DMS153 treated with DMSO at 0.1 percent for 48 hours (cell line): ENCODE measurements at regions not wholly inside any gene's neighbourhood (a gene's known extent, or its start where the extent isn't known, plus 50 kb on each side); places are given as distances from the start of the nearest gene placed in this dataset.
"Not testable (repeated sequence)": the region's sequence is repeated elsewhere in the genome, so short reads cannot be mapped to it uniquely, and the experiment has no call there.

Experiments used
- DNase-seq: peaks from one replicate; lab custom pipeline; 2025; ENCODE audit not compliant: unreplicated experiment; lab: John Stamatoyannopoulos, UW

DNA sequence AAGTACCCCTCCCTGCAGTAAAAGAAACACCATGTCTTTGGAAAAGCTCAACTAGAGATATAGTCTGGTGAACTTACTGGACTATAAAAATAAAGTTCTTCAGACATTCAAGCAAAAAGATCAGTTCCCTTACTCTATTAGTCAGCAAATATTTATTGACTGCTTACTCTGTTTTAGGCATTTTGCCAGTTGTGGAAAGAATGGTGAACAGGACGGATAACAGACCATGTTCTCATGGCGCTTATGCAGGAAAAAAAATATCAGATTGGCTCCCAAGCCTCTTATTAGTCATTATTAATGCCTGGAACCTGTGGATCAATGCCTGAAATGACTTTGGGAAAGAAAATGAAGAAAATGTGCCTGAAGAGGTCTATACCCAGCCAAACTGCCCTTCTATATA lies 282.2 kb upstream of the EPHA7 start:
- no peak for DNase-seq

DNA sequence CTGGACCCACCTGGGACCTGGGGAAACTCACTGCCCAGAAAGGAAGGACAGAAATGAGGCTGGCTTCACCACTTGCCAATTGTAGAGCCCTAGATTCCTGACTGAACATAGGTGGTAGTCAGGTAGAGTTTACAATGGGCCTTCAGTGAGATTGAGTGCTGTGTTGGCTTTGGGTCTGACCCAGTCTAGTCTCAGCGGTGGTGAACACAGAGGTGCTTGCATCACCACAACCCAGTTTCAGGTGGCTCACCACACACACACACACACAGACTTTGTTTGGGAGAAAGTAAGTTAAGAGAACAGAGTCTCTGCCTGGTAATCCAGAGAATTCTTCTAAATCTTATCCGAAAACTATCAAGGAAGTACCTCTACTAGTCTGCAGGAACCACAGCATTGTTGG lies 266.1 kb upstream of the EPHA7 start:
- no peak for DNase-seq

DNA sequence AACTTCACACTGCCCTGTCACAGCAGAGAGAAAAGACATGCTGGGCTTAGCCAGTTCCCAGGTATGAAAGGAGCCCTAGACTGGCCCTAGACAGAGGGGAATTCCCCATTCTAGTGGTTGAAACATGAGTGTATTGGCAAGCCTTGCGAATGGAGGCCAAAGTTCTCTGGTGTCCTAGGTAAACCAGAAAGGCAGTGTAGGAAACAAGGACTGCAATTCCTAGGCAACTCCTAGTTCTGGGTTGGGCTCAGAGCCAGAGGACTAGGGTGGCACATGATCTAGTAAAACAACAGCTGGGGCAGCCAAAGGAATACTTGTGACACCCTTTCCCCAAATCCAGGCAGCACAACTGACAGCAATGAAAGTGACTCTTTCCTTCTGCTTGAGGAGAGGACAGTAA lies 265.0 kb upstream of the EPHA7 start:
- no peak for DNase-seq

DNA sequence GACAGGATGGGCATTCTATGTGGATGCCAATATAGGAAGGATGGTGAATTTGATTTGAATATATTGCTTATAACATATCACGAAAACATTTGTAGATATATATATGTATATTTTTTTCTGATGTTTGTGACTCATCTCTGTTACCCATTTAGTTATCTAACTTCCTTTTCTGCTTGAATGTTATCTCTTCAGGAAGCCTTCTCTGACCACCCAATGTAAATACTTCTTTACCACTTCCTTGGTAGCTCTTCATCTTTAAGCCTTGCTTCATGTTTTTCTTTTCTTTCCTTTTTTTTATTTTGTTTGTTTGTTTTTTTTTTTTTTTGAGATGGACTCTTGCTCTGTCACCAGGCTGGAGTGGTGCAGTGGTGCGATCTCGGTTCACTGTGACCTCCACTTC lies 260.5 kb upstream of the EPHA7 start:
- no peak for DNase-seq

DNA sequence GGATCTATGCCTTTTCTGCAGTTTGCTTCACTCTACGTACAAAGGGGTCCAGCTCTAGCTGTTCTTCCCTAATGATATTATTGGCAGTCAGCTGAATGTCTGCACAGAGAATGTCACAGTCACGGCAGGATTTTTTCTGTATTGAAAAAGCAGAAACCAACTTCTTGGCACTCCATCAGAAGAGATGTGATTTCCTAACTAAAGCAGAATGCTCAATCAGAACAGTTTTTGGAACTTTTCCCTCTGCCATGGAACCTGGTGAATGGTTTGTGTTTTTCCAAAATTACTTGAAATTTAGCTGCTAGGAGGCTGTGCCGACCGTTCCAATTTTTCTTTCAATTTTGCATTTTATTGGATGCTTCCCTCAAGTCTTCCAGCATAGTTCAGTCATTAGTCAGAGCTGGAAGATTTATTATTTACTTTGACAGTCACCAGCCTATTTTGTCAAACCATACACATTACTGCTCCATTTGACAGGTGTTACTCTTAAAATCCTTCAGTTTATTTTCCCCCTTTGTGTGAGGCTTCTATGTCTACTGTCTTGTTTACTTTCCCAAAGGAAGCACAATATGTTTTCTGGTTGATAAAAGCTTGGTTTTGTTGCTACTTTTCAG lies 259.6 kb upstream of the EPHA7 start:
- DNase-seq: no peak

DNA sequence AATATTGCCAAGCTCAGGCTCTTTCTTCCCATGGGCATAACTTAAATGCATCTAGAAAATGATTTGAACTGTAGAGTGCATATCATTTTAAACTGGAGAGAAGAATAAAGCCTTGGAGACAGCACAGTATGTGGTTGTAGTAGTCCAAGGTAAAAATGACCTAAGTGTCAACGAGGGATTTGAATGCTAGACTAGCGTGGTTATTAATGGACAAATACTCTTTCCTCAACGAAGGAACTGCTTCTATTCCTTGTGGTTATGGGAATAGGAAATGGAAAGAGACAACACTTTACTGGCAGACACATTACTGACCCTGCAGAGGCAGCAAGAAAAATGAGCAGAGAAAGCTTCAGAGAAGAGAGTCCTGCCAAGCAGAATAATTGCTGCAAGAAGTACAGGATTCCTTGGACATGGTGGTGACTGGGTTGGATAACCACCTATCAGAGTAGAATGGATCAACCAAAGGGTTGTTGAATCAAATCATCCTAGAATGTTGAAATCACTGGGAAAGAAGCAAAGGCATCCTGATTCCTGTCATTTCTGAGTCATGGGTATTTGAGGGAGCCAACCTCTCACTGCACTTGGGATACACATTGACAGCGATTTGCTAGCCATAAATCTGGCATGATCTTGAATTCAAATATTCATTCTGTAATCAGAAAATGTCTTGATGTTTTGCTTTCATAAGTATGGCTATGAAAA lies 258.1 kb upstream of the EPHA7 start:
- DNase-seq: no peak

DNA sequence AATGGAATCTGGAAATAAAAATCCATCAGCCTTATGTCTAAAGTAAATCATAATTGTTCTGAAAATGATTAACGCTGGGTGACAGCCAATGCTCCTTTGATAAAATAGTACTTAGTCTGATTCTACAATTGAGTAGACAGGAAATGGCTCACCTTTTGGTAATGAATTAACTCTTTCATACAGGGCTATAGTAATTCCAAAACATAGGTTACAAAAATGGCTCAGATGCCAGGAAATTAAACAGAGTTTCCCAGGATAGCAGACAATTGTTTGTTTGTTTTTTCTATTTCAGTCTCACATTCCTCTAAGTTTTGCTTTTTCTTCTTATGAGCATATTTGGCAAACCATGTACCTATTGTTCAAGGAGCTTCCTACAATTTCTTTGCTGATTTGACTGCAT lies 257.2 kb upstream of the EPHA7 start:
- peak; percentile 17 for DNase-seq

DNA sequence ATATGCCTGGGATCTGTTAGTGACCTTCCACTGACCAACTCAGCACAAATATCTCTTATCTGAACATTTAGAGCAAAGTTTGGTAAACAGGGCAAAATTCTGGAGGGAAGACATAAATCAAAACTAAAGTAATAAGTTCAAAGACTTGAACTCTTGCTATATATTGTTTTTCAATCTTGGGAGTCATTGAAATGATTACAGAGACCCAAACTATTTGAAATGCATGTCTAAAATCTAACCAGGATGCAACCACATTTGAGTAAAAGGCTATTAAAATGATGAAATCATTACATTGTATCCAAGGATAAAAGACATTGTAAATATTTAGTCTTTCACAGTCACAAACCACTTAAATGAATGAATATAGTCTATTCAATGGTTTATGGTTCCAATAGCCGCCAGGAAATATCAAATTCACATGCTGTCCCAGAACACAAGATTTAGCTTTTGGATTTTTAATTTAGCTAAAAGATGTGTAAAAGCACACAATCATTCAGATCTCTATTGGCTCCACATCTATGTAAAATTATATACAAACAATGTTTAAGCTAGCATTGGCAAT lies 256.6 kb upstream of the EPHA7 start:
- peak; percentile 60 for DNase-seq

DNA sequence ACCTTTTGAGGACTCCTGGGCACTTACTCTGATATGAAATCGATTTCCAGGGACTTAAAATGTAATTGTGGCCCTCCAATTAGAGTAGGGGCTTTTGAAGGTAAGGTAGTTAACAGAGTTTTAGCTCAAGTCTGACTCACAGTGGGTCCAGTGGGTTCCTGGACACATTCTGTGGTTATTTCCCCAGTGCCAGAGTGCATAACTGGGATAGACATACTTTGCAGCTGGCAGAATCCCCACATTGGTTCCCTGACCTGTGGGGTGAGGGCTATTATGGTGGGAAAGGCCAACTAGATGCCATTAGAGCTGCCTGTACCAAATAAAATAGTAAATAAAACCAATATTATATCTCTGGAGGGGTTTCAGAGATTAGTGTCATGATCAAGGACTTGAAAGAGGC lies 243.8 kb upstream of the EPHA7 start:
- no peak for DNase-seq

DNA sequence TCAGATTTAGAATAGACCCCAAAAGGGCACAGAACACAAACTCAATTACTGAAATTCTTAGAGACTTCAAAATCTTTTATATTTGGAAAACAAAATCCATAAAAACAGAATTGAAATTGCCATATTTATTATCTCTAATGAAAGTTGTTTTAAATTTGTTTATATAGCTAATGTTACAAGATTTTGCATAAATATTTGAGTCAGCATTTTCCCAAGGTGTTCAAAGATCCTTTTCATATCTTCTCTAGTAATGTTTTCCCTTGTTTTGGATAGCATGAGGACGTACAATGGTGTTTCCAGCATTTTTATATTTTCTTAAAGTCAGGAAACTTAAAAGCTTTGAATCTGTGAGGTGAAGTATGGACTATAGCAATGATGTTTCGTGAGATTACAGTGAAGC lies 235.2 kb upstream of the EPHA7 start:
- DNase-seq: no peak

DNA sequence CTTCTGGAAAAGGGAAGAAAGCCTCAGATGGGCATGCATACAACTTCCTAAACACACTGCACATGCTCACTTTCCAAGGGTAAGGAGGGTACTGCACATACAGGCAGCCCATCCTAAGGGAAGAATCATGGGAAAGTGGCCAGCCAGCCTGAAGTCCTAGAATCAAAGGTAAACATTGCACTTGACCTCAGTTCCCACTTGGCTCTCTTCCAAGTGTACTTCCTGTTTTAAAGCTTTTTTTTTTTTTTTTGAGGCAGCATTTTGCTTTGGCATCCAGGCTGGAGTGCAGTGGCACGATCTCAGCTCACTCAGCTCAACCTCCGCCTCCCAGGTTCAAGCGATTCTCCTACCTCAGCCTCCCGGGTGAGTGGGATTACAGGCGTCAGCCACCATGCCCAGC lies 225.3 kb upstream of the EPHA7 start:
- peak; percentile 39 for DNase-seq

DNA sequence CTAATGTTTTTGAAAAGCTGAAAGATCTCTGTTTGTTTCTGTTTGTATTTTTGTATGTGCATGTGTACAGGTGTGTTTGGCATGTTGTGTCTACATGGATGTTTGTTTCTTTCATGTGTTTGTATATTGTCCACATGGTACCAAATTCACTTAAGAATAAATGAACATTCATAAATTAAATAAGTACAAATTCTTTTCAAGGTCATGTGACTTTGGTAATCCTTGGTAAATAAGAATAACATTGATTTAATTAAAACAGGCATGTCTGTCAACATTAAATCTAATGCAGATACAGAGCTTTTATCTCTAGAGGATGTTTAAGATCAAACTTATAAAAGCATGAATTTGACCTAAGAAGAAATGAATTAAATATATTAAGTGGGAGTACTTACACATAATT lies 219.8 kb upstream of the EPHA7 start:
- no peak for DNase-seq

DNA sequence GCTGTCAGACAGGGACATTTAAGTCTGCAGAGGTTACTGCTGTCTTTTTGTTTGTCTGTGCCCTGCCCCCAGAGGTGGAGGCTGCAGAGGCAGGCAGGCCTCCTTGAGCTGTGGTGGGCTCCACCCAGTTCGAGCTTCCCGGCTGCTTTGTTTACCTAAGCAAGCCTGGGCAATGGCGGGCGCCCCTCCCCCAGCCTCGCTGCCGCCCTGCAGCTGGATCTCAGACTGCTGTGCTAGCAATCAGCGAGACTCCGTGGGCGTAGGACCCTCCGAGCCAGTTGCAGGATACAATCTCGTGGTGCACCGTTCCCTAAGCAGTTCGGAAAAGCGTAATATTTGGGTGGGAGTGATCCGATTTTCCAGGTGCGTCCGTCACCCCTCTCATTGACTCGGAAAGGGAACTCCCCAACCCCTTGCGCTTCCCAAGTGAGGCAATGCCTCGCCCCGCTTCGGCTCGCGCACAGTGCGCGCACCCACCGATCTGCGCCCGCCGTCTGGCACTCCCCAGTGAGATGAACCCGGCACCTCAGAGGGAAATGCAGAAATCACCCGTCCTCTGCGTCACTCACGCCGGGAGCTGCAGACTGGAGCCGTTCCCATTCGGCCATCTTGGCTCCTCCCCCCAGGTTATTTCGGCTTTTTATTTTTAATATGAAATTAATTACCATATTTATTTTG lies 217.8 kb upstream of the EPHA7 start:
- DNase-seq: not testable (repeated sequence)

DNA sequence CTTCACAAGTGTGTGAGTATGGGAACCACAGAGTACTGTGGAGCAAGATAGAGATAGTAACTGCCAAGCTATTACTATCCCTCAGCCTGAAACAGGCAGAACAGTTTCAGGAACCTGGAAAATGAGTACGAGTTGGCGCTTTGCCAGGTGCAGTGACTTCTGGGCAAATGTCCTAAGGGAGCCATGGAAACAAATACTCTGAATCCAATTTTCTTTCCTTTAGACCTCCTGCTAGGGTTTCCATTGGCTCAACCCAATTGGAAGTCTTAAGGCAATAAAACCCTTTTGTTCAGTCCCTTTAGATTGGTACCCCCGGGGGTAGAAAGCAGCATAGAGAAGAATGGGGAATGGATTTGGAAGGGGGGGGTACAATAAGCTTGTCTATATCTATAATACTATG lies 205.0 kb upstream of the EPHA7 start:
- DNase-seq: peak; percentile 13

DNA sequence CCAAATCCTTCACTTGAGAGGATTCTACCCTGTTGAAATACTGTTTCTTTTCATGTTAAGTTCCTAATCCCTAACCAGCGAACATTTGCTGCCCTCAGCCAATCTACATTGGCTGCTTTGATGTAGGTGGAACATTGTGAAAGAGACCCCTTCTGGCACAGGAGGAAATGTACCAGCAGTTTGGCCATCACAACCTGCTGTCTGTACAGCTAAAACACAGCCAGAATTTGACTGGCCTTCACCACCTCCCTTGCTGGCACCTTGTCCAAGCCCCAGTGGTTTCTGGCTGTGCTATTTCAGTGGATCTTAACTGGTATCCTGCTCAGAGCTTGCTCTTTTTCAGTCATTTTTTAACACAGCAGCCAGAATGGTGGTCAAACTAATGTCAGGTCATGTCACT lies 202.1 kb upstream of the EPHA7 start:
- DNase-seq: no peak

DNA sequence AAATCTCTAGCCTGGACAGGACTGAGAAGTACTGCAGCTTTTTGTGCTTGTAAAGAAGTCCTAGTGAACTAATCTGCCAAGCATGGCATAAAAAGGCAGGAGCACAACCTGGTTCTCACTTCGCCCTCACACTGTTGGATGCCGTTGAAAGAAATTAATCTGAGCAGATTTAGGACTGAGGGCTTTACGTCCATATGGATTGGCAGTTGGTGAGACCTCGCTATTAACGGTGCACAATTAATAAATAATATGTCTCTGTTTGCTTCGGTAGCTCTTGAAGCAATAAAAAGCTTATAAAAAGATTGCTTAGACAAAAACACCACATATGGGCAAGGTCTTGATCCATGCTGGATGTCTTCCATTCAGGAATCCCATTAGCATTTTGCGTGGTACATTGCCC lies 185.6 kb upstream of the EPHA7 start:
- DNase-seq: no peak

DNA sequence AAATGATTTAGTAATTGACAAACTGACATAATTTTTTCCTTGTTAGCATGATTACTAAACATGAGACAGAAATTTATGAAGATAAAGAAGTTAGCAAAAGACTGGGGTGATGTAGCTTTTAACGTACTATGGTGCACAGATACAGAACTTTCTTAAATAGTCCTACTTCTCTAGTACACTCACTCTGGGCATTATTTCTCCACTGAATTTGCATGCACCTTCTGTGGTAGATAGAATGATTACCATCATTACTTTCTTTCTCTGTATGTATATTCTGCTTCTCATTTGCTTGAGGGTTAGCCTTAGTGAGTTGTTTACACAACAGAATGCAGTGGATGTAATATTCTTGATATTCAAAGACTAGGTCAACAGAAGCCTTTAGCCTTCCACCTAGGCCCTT lies 173.1 kb upstream of the EPHA7 start:
- DNase-seq: no peak

DNA sequence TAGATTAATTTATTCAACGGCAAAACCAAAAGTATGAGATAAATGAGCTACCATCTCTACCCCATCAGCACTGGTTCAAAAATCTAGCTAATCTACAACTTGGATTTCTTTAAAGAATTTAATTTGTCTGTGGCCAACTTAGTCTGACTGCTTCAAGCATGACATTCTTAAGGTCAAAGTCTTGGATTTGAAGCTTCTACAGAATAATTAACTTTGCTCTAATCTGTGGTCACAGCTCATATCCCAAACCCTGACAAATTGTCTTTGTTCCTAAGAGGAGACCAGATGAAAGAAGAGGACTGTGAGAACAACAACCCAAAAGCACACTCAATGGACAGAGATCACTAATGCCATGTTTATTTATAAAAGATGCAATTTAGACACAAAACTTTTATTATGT lies 166.9 kb upstream of the EPHA7 start:
- DNase-seq: no peak

DNA sequence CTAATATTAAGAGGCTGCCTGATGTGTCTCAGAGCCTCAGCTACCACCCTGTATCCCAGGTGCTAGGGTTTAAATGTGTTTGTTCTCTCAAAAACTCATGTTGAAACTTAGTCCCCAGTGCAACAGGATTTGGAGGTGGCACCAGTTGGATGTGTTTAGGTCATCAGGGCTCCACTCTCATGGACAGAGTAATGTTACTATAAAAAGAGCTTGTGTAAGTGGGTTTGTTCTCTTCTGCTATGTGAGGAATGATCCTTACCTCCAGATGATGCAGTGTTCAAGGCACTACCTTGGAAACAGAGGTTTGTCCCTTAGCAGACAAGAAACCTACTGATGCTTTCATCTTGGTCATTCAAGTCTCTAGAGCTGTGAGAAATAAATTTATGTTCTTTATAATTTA lies 164.9 kb upstream of the EPHA7 start:
- DNase-seq: no peak

DNA sequence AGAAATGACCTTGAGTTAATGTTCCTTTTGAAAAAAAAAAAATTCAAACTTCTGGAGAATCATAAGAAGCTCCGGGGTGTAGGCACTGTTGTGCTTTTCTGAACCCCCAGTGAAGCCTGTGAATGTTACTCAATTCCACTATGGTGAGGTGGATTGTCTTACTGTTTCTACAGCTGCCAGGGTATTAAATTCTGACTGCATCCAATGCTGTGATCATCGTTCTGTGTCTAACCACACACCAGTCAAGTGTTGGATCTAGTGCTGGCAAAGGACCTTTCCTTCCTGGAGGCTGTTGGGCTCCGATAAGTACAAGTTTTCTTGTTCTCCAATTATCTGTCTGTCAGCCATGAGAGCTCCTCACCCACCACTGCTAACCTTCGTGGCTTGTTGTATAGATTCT lies 162.0 kb upstream of the EPHA7 start:
- DNase-seq: peak; percentile 45

DNA sequence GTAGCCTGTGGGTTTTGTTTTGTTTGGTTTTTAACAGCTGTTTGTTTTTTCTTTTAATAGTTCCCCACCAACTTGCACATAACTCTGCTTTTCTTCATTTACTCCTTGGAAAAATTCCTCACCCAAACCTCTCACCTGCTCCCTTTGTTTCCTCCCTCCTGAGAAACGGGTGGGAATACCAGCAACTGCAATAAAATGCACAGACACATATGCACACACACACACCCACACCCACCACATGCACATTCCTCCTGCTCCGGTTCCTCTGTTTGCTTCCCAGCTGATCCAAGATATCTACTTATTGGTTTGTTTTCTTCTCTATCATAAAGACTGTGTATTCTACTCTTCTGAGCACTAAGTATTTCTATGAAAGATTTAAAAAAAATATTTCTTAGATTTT lies 161.1 kb upstream of the EPHA7 start:
- DNase-seq: no peak
